ENCODE measurements at regions not wholly inside any gene's neighbourhood (a gene's known extent, or its start where the extent isn't known, plus 50 kb on each side); places are given as distances from the start of the nearest gene placed in this dataset.

- DNase-seq = no peak
Observed at GRCh38 chr9:79885093-79885857, 313.5 kb downstream of the TLE4 start.

DNA sequence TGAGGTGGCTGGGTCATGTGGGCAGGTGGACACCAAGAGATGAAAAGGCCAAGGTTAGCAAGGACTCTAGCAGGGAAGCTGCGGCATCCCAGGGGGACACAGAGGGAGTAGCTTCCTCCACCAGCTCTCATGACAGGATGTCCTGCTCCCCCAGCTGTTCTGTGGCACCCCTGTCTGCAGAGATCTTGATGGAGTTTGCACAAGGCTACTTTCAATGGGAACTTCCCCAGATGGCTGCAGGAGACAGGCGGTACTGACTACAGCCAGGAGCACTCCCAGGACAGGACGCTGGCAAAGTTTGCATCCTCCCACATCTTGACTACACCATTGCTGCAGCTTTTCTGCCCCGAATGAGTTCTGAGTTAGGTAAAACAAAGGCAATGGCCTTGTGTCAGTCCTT, 312.8 kb downstream of the TLE4 start:
- no peak for DNase-seq

- no peak for DNase-seq
Observed at GRCh38 chr9:79883073-79883645, 311.4 kb downstream of the TLE4 start.

GRCh38 chr9:79880626-79881025, 308.9 kb downstream of the TLE4 start:
- no peak for DNase-seq

GRCh38 chr9:79877943-79878602, 306.3 kb downstream of the TLE4 start:
- no peak for DNase-seq

DNA sequence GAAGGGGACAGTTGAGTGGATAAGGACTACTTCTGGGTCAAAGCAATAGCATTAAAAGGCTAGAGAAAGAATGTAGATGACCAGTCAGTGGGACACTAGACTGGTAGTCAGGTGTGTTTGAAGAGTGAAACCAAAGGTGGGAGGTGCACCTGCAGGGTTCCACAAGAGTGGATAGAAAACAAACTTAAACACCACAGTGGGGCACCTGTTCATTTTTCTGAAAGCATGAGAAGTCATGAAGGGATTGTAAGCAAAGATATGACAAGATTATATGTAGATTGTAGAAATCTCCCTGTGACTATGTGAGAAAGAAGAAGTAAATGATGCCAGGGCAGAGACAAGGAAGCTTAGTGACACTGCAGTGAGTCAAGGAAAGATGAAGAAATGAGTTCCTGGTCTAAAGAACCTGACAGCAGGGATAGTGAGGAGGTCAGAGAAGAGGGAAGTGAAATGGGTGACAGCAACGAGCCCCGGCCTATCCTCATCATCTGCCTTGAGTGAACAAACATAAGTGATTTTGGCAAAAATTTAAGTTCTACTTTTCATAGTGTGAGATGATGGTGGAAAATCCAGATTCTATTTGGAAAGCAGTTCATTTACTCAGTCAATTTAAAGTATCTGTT, 296.9 kb downstream of the TLE4 start:
- DNase-seq = no peak

DNA sequence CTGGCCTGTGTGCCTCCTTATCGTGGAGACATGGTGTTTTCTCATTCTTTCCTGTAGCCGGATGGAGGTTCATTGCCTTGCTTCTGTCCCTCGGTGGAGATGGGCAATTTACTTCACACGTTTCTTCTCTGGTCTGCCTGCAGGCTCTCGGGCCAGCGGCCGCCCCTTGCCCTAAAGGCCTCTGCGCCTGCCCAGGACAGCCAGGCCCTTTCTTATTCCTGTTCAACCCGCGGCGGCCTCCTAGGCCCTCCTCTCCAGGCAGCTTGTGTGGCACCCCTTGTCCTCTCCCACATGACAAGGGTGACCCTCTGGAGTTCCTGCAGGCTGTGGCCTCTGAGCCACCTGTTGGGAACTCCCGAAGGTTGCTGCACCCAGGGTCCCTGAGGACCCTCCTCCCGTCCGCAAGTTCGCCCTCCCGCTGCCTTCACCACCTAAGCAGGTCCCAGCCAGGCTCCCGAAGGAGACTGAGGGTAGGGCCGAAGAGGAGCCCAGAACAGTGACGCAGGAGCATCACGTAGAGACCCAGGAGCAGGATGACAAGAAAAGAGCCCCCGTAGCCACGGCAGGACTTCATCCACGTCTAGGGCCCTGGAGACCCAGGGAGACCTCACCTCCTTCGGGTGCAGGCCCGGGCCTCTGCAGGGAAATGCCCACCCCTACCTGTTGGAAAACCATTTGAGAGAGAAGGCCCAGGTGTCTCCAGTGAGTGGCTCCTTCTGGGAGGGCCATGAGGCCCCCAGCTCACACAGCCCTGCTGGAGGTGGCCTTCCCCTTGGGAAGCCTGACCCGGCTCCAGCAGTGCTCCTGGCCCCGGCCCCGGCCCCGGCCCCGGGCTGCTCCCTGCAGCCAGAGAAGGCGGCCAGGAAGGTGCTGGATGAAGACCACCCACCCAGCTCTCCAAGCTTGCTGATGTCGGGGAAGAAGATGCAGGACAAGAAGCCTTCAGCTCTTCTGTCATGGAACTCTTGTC, 291.4 kb downstream of the TLE4 start:
- DNase-seq = no peak

- no peak for DNase-seq
Observed at GRCh38 chr9:79858508-79858907, 286.7 kb downstream of the TLE4 start.

DNA sequence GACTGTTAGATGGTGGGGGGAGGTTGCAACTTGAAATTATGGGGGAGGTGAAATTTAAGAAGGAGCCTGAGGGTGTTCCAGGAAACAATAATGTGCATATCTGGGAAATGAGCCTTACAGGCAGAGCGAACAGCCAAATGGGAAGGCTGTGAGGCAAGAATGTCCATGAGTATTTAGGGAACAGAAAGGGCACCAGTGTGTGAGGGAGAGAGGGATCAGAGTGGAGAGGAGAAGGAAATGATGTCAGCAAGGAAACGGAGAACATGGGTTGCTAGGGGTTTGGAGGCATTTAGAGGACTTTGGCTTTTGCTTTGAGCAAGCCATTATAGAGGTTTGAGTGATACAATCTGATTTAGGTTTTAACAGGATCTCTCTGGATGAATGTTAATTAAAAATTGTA, 285.4 kb downstream of the TLE4 start:
- no peak for DNase-seq

- no peak for DNase-seq
Observed at GRCh38 chr9:79847074-79847473, 275.3 kb downstream of the TLE4 start.

DNA sequence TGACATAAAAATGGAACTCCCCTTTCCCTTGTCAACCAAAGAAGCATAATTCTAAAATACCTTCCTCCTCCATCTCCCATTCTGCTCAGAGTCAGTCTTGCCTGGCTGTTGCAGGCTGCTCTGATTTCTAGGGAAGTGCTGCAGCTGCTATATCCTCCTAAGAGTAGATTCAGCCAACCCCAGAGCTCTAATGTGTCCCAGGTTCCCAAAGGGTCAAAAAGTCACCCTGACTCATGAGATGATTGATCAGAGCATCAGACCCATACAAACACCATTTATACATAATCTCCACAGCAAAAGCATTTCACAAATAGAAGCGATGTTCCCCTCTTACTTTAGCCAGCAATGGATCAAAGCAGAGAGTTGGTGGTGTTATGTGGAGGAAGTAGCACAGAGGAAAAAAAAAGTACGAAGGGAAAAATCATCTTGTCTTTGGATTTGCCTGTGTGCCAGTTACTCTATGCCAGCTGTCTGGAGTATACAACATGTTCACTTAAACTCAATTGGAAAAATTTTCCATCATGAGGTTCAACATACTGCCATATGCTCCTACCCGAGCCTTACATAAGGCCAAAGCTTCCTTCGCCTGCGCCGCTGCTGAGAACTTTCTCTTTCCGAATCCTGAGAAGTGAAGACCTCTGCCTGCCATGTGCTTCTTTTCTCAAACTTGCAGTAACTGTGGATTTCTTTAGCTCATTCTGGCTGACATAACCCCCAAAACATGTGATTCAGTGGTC, 258.0 kb downstream of the TLE4 start:
- DNase-seq = no peak

DNA sequence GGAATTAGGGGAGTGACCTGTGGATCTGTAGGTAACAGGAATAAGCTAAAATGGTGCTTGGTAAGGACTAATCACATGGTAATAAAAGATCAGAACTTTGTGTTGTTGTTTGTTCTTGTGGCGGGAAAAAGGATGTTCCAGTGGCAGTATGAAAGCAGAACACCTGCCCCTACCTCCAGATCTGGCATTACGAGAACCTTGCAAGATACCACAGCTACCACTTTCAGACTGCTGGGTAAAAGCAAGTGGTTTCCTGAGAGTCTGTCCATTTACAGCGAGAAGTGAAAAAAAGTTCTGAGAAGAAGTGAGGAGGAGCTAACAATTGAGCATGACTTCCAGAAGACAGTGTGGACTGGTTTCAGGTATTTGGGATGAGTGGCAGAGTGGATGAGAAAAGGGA, 252.5 kb downstream of the TLE4 start:
- no peak for DNase-seq

DNA sequence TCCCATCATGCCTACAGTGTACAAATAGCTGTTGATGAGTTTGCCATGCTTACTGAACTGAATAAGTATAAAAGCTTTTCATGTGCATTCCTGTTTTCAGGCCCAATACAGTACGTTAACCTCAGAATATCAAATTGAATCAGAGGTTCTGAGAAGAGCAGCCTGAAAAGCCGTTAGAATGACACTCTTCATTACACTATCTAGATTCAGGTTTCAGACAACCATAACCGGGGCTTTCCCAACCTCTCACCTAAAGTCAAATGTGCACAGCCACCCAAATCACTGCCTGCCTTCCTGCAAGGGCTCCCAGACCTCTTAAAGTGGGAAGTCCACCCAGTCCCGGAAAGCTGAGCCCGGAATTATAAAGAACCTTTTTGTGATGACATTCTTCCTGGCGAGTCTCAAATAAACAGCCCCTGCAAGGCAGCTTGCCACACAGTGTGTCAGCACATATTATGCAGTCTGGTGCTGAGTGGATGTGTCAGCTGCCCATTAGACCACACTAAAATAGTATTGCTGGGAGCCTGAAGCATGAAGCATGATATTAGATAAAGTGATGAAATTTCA, 245.8 kb downstream of the TLE4 start:
- DNase-seq = no peak

GRCh38 chr9:79813258-79813638, 241.5 kb downstream of the TLE4 start:
- no peak for DNase-seq

- DNase-seq = no peak
Observed at GRCh38 chr9:79812507-79813257, 240.9 kb downstream of the TLE4 start.

DNA sequence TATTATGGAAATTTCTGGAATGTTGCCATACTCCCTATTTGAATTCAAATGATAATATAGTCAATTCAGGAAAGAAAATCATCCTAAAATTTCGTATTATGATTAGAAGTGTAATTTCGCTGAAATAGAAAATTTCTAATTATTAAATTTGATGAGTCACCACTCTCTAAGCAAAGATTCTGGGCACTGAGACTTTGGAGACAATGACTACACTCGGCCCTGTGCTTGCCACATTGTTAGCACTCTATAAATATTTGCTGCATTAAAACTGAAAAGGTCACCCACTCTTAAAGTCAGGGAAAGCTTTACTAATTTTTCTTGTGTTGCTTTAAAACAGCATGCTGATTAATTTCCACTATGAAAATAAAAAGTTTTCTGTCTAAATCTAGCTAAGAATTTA, 240.3 kb downstream of the TLE4 start:
- no peak for DNase-seq

GRCh38 chr9:79809931-79810330, 238.2 kb downstream of the TLE4 start:
- DNase-seq = no peak

GRCh38 chr9:79809316-79809876, 237.6 kb downstream of the TLE4 start:
- no peak for DNase-seq

GRCh38 chr9:79807971-79808370, 236.2 kb downstream of the TLE4 start:
- DNase-seq = peak; percentile 61

- DNase-seq = no peak
Observed at GRCh38 chr9:79806086-79806485, 234.3 kb downstream of the TLE4 start.

- no peak for DNase-seq
Observed at GRCh38 chr9:79801459-79801858, 229.7 kb downstream of the TLE4 start.
